WTC11 (cell line): ENCODE measurements at regions not wholly inside any gene's neighbourhood (a gene's known extent, or its start where the extent isn't known, plus 50 kb on each side); places are given as distances from the start of the nearest gene placed in this dataset.

Experiments used
- ATAC-seq: fragments of 200-7000 bp; cut with Tn5 transposase; 2 replicates; pipeline ENCODE4 v1.10.0; 2021; ENCODE audit warnings: mild to moderate bottlenecking, moderate library complexity
- CTCF ChIA-PET: fragments of 300-600 bp; sonication (Branson Sonifier 250); formaldehyde crosslinking; loops from one replicate; lab custom pipeline; 2021; ENCODE audit warnings: antibody characterized with exemption; lab: Charles Lee
- POLR2A ChIA-PET: fragments of 350-600 bp; sonication (Branson Sonifier 250); formaldehyde crosslinking; loops from one replicate; lab custom pipeline; 2021; ENCODE audit warnings: antibody characterized with exemption; lab: Charles Lee
- DNase-seq: peaks from one replicate; pipeline ENCODE4 v3.0.0; 2021; ENCODE audit warnings: low spot score
- H3K27ac Mint-ChIP-seq: 2 replicates; pipeline ENCODE4 v1.8.0; 2021; ENCODE audit warnings: mixed read lengths
- H3K27me3 Mint-ChIP-seq: 2 replicates; pipeline ENCODE4 v1.8.0; 2021; ENCODE audit warnings: low read depth, mild to moderate bottlenecking, moderate library complexity, mixed read lengths
- H3K36me3 Mint-ChIP-seq: 2 replicates; pipeline ENCODE4 v1.8.0; 2021; ENCODE audit warnings: mixed read lengths
- H3K4me1 Mint-ChIP-seq: 2 replicates; pipeline ENCODE4 v1.8.0; 2022; ENCODE audit warnings: mixed read lengths
- H3K4me3 Mint-ChIP-seq: 2 replicates; pipeline ENCODE4 v1.8.0; 2021; ENCODE audit warnings: mild to moderate bottlenecking, moderate library complexity, mixed read lengths
- H3K9me3 Mint-ChIP-seq: 2 replicates; pipeline ENCODE4 v1.8.0; 2021; ENCODE audit warnings: mixed read lengths
- CBFB ChIP-seq: sonication (generic); formaldehyde crosslinking; IDR thresholded peaks from 2 replicates; pipeline ENCODE4 v1.8.1; 2022; ENCODE audit warnings: mild to moderate bottlenecking, low read depth, missing genetic modification reagents
- ESRRA ChIP-seq: sonication (generic); formaldehyde crosslinking; IDR thresholded peaks from 2 replicates; pipeline ENCODE4 v1.8.1; 2022; ENCODE audit warnings: mild to moderate bottlenecking, missing genetic modification reagents, borderline replicate concordance
- GTF2I ChIP-seq: fragments of 250-450 bp; sonication (Bioruptor Pico); conservative IDR thresholded peaks from 2 replicates; pipeline ENCODE4 v1.4.0; 2021; ENCODE audit warnings: mild to moderate bottlenecking
- JUN ChIP-seq: sonication (generic); formaldehyde crosslinking; IDR thresholded peaks from 2 replicates; pipeline ENCODE4 v1.8.0; 2023; ENCODE audit warnings: mild to moderate bottlenecking, missing genetic modification reagents
- MYBL2 ChIP-seq: sonication (generic); formaldehyde crosslinking; IDR thresholded peaks from 2 replicates; pipeline ENCODE4 v1.8.1; 2023; ENCODE audit warnings: mild to moderate bottlenecking, moderate library complexity, missing genetic modification reagents
- NR1H2 ChIP-seq: sonication (generic); formaldehyde crosslinking; IDR thresholded peaks from 2 replicates; pipeline ENCODE4 v1.9.0; 2021; ENCODE audit warnings: mild to moderate bottlenecking, moderate library complexity, missing genetic modification reagents
- NR2C2 ChIP-seq: sonication (generic); formaldehyde crosslinking; IDR thresholded peaks from 2 replicates; pipeline ENCODE4 v1.8.0; 2022; ENCODE audit warnings: mild to moderate bottlenecking, missing genetic modification reagents
- RORB ChIP-seq: fragments of 250-450 bp; sonication (Bioruptor Pico); IDR thresholded peaks from 2 replicates; pipeline ENCODE4 v1.9.0; 2021; ENCODE audit warnings: mild to moderate bottlenecking
- ZNF121 ChIP-seq: sonication (generic); formaldehyde crosslinking; IDR thresholded peaks from 2 replicates; pipeline ENCODE4 v1.8.0; 2023; ENCODE audit warnings: missing genetic modification reagents
- TF ChIP-seq, protein P1 (sequence below): sonication (generic); formaldehyde crosslinking; IDR thresholded peaks from 2 replicates; pipeline ENCODE4 v1.8.0; 2022; ENCODE audit warnings: mild to moderate bottlenecking, missing genetic modification reagents
- TF ChIP-seq, protein P2 (sequence below): sonication (generic); formaldehyde crosslinking; IDR thresholded peaks from 2 replicates; pipeline ENCODE4 v1.8.1; 2022; ENCODE audit warnings: low read depth, missing genetic modification reagents, borderline replicate concordance
- TF ChIP-seq, protein P3 (sequence below): sonication (generic); formaldehyde crosslinking; IDR thresholded peaks from 2 replicates; pipeline ENCODE4 v1.8.1; 2023; ENCODE audit warnings: mild to moderate bottlenecking, missing genetic modification reagents, borderline replicate concordance
- TF ChIP-seq, protein P4 (sequence below): sonication (generic); formaldehyde crosslinking; IDR thresholded peaks from 2 replicates; pipeline ENCODE4 v1.8.1; 2022; ENCODE audit warnings: missing genetic modification reagents, borderline replicate concordance
- TF ChIP-seq, protein P5 (sequence below): sonication (generic); formaldehyde crosslinking; conservative IDR thresholded peaks from 2 replicates; pipeline ENCODE4 v1.8.1; 2022; ENCODE audit warnings: mild to moderate bottlenecking, missing genetic modification reagents

DNA sequence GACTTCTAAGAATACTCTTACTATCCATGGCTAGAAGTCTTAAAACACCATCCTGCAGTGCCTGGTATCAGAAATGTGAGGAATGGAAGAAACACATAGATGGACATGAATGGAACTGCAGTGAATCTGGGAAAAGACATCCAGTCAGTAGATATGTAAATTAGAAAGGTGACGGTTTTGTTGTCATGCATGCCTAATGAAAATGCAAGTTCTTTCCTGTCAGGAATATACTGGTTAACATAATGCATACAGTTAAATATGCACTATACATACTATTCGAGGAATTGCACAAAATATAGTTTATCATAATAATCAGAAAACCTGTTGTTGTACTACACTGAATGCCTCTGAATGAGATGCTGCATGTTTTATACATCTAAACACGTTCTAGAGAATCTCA is 190.6 kb upstream of the ITGA4 start:
- POLR2A ChIA-PET, result no interaction called here
- Mint-ChIP-seq H3K9me3 (no peaks in the 10 kb centered on the region), H3K4me3 (no peak overlapping the region), H3K4me1 (peaks cover 22% of the 10 kb centered on the region), H3K27me3 (no peaks in the 10 kb centered on the region), H3K36me3 (no peaks in the 10 kb centered on the region), H3K27ac (peak overlapping the region; percentile 63; the same call in 1 of the 2 replicates)
- ATAC-seq (no peak), DNase-seq (no peak)
- CTCF ChIA-PET, result no interaction called here
- TF ChIP-seq GTF2I (CRISPR knock-in tag), result no peak
- TF ChIP-seq, protein P1, sequence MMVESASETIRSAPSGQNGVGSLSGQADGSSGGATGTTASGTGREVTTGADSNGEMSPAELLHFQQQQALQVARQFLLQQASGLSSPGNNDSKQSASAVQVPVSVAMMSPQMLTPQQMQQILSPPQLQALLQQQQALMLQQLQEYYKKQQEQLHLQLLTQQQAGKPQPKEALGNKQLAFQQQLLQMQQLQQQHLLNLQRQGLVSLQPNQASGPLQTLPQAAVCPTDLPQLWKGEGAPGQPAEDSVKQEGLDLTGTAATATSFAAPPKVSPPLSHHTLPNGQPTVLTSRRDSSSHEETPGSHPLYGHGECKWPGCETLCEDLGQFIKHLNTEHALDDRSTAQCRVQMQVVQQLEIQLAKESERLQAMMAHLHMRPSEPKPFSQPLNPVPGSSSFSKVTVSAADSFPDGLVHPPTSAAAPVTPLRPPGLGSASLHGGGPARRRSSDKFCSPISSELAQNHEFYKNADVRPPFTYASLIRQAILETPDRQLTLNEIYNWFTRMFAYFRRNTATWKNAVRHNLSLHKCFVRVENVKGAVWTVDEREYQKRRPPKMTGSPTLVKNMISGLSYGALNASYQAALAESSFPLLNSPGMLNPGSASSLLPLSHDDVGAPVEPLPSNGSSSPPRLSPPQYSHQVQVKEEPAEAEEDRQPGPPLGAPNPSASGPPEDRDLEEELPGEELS (CRISPR knock-in tag), result no peak
- no peak for TF ChIP-seq NR2C2 (CRISPR knock-in tag)
- no peak for TF ChIP-seq RORB (CRISPR knock-in tag)
- TF ChIP-seq JUN (CRISPR knock-in tag), result no peak
- TF ChIP-seq, protein P2, sequence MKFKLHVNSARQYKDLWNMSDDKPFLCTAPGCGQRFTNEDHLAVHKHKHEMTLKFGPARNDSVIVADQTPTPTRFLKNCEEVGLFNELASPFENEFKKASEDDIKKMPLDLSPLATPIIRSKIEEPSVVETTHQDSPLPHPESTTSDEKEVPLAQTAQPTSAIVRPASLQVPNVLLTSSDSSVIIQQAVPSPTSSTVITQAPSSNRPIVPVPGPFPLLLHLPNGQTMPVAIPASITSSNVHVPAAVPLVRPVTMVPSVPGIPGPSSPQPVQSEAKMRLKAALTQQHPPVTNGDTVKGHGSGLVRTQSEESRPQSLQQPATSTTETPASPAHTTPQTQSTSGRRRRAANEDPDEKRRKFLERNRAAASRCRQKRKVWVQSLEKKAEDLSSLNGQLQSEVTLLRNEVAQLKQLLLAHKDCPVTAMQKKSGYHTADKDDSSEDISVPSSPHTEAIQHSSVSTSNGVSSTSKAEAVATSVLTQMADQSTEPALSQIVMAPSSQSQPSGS (CRISPR knock-in tag), result no peak
- TF ChIP-seq CBFB (CRISPR knock-in tag), result no peak
- no peak for TF ChIP-seq ESRRA (CRISPR knock-in tag)
- TF ChIP-seq, protein P3, sequence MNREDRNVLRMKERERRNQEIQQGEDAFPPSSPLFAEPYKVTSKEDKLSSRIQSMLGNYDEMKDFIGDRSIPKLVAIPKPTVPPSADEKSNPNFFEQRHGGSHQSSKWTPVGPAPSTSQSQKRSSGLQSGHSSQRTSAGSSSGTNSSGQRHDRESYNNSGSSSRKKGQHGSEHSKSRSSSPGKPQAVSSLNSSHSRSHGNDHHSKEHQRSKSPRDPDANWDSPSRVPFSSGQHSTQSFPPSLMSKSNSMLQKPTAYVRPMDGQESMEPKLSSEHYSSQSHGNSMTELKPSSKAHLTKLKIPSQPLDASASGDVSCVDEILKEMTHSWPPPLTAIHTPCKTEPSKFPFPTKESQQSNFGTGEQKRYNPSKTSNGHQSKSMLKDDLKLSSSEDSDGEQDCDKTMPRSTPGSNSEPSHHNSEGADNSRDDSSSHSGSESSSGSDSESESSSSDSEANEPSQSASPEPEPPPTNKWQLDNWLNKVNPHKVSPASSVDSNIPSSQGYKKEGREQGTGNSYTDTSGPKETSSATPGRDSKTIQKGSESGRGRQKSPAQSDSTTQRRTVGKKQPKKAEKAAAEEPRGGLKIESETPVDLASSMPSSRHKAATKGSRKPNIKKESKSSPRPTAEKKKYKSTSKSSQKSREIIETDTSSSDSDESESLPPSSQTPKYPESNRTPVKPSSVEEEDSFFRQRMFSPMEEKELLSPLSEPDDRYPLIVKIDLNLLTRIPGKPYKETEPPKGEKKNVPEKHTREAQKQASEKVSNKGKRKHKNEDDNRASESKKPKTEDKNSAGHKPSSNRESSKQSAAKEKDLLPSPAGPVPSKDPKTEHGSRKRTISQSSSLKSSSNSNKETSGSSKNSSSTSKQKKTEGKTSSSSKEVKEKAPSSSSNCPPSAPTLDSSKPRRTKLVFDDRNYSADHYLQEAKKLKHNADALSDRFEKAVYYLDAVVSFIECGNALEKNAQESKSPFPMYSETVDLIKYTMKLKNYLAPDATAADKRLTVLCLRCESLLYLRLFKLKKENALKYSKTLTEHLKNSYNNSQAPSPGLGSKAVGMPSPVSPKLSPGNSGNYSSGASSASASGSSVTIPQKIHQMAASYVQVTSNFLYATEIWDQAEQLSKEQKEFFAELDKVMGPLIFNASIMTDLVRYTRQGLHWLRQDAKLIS (CRISPR knock-in tag), result no peak

DNA sequence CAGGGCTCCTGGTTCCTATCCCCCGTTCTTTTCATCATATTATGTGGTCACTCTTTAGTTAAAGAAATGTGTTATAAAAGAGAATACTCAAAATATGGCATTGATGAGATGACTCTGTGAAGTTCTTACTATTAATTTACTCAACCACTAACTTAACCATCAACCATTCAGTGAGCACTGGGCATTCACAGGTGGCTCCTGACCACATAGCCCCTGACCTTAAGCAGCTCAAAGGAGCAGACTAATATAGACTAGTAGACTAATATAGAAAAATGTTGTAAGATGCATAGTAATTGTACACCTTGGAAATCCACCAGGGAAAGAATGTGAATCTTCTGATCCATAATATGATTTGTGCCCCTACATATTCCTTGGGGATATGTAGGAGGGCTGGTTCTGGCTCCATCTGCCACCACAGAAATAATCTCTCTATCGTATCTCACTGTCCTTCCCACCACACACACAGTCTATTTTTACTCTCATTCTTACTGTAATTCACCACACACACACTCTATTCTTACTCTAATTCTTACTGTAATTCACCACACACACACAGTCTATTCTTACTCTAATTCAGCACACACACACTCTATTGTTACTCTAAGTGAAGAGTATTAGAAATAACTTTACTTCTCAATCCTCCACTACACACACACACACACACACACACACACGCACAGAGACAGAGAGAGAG is 188.9 kb upstream of the ITGA4 start:
- no peak overlapping the region for H3K4me3 Mint-ChIP-seq
- H3K27me3 Mint-ChIP-seq, result no peaks in the 10 kb centered on the region
- no peak for ATAC-seq
- POLR2A ChIA-PET, result no interaction called here
- CTCF ChIA-PET, result no interaction called here
- TF ChIP-seq, protein P4, sequence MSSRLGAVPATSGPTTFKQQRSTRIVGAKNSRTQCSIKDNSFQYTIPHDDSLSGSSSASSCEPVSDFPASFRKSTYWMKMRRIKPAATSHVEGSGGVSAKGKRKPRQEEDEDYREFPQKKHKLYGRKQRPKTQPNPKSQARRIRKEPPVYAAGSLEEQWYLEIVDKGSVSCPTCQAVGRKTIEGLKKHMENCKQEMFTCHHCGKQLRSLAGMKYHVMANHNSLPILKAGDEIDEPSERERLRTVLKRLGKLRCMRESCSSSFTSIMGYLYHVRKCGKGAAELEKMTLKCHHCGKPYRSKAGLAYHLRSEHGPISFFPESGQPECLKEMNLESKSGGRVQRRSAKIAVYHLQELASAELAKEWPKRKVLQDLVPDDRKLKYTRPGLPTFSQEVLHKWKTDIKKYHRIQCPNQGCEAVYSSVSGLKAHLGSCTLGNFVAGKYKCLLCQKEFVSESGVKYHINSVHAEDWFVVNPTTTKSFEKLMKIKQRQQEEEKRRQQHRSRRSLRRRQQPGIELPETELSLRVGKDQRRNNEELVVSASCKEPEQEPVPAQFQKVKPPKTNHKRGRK, result no peak
- no peak for TF ChIP-seq MYBL2 (CRISPR knock-in tag)
- no peak for TF ChIP-seq NR1H2 (CRISPR knock-in tag)
- TF ChIP-seq, protein P2 (CRISPR knock-in tag), result no peak
- no peak for TF ChIP-seq NR2C2 (CRISPR knock-in tag)
- TF ChIP-seq ZNF121 (CRISPR knock-in tag), result no peak
- TF ChIP-seq, protein P5, sequence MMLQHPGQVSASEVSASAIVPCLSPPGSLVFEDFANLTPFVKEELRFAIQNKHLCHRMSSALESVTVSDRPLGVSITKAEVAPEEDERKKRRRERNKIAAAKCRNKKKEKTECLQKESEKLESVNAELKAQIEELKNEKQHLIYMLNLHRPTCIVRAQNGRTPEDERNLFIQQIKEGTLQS (CRISPR knock-in tag), result no peak
- no peak overlapping the region for H3K27ac Mint-ChIP-seq
- no peaks in the 10 kb centered on the region for H3K36me3 Mint-ChIP-seq
- DNase-seq, result no peak
- no peaks in the 10 kb centered on the region for H3K9me3 Mint-ChIP-seq
- H3K4me1 Mint-ChIP-seq, result peaks cover 22% of the 10 kb centered on the region
